Urinary bladder (tissue), 3 donors: ENCODE measurements at regions not wholly inside any gene's neighbourhood (a gene's known extent, or its start where the extent isn't known, plus 50 kb on each side); places are given as distances from the start of the nearest gene placed in this dataset.
"Not testable (repeated sequence)": the region's sequence is repeated elsewhere in the genome, so short reads cannot be mapped to it uniquely, and the experiment has no call there.

ENCODE experiments used
- DNase-seq: peaks from one replicate; pipeline ENCODE4 v3.0.0-alpha.2; 2015; ENCODE audit errors: extremely low spot score
- H3K27ac ChIP-seq: one replicate; pipeline ENCODE4 v1.5.1; 2013; ENCODE audit warnings: low read depth, mild to moderate bottlenecking, moderate library complexity
- H3K36me3 ChIP-seq: one replicate; pipeline ENCODE4 v1.6.1; 2013; ENCODE audit warnings: mild to moderate bottlenecking, moderate library complexity; ENCODE audit not compliant: insufficient read depth
- H3K4me1 ChIP-seq: one replicate; pipeline ENCODE4 v1.6.1; 2013; ENCODE audit warnings: mild to moderate bottlenecking, moderate library complexity; ENCODE audit not compliant: insufficient read depth
- H3K4me3 ChIP-seq: one replicate; pipeline ENCODE4 v1.5.1; 2013; ENCODE audit warnings: low read depth, low read length
- WGBS: extraction: QIAGEN DNeasy Blood & Tissue Kit; methylation state at CpG from one replicate; pipeline ENCODE4 v1.1.7; 2013; 5-methylcytosine and 5-hydroxymethylcytosine counted together
- donor health status: healthy with polysubstance abuse.
- donor health status: healthy.

DNA sequence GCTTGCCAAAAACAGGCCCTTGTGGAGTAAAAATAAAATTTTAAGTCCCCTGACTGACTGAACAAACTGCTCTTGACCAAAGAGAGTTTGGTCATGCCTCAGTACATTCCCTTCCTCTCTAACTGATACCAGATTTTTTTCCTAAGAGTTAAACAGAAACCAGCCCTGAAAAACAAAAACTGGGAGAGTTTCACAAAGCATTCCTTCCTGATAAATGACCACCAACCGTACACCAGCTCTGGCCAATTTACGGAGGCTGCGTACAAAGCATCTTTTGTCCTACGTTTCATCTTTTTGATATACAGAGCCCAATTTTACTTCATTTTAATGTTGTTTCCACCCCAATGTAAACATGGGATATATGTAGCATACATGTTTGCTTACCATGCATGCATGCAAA, 477.4 kb upstream of the HTR1E start:
- 74% methylated on average over 4 of the region's 4 CpGs for WGBS
- Histone ChIP-seq H3K27ac (no peak overlapping the region), H3K4me1 (no peaks in the 10 kb centered on the region), H3K36me3 (no peaks in the 10 kb centered on the region), H3K4me3 (no peak overlapping the region)
- DNase-seq = no peak

DNA sequence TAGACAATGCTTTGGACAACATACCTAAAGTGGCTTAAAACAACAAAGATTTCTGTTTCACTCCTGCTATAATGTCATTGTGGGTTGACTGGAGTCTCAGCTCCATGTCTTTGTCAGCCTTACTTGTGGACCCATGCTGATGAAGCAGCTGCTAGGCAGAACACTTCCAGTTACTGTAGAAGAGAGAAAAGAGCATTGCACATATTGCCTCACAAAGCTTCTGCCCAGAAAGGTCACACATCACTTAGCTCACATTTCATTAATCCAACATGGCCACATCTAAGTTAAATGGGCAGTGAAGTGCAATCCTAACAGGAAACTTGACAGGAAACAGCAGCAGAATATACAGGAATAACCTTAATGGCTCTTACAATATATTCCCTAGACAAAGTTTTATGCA, 480.5 kb upstream of the HTR1E start:
- no peak for DNase-seq
- H3K36me3 ChIP-seq = peaks cover 2% of the 10 kb centered on the region
- no peak overlapping the region for H3K4me3 ChIP-seq
- no peaks in the 10 kb centered on the region for H3K4me1 ChIP-seq
- H3K27ac ChIP-seq = no peak overlapping the region

DNA sequence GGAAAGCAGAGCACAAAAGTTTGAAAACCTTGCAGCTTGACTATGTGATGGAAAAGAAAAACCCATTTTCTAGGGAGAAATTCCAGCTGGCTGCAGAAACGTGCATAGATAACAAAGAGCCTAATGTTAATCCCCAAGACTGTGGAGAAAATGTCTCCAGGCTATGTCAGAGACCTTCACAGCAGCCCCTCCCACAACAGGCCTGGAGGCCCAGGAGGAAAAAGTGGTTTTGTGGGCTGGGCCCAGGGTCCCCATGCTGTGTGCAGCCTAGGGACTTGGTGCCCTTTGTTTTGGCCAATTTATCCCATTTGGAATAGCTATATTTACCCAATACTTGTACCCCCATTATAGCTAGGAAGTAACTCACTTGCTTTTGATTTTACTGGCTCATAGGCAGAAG, 484.1 kb upstream of the HTR1E start:
- H3K4me3 ChIP-seq = no peak overlapping the region
- H3K4me1 ChIP-seq = no peaks in the 10 kb centered on the region
- peaks cover 2% of the 10 kb centered on the region for H3K36me3 ChIP-seq
- no peak overlapping the region for H3K27ac ChIP-seq
- 21% methylated on average over 1 of the region's 1 CpG for WGBS
- DNase-seq = no peak

DNA sequence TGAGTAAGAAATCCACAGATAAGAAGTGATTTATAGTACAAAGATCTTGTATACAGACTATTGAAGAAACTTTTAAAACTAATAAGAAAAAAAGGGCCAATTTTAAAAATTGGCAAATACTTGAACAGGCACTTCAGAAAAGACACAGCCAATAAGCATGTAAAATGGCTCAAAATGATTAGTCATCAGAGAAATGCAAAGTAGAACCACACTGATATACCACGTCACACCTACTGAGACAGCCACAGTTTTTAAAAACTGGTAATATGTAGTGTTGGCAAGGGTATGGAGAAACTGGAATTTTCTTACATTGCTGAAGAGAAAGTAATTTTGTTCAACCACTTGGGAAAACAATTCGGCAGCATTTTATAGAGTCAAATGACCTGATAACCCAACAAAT, 488.9 kb upstream of the HTR1E start:
- 79% methylated on average over 2 of the region's 2 CpGs for WGBS
- H3K27ac ChIP-seq = no peak overlapping the region
- peaks cover 2% of the 10 kb centered on the region for H3K36me3 ChIP-seq
- no peak overlapping the region for H3K4me3 ChIP-seq
- DNase-seq = no peak
- no peaks in the 10 kb centered on the region for H3K4me1 ChIP-seq

DNA sequence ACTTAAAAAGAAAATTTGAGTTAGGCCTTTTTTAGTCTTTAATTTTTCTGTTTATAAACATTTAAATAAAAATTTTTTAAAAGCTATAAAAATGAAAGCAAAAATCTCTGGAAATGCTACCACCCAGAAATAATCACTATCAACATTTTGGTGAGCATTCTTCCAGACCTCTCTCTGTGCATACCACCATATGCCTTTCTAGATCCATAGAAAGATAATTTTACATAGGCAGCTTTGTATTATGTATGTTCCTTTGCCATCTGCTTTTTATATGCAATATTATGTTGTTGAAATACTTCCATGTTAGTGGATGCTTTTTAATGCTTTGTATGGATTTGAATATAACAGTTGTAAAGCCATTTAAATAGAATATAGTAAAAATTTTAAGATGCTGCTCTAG, 496.7 kb upstream of the HTR1E start:
- Histone ChIP-seq H3K4me1 (no peaks in the 10 kb centered on the region), H3K4me3 (no peak overlapping the region), H3K27ac (no peak overlapping the region), H3K36me3 (no peaks in the 10 kb centered on the region)
- DNase-seq = no peak

DNA sequence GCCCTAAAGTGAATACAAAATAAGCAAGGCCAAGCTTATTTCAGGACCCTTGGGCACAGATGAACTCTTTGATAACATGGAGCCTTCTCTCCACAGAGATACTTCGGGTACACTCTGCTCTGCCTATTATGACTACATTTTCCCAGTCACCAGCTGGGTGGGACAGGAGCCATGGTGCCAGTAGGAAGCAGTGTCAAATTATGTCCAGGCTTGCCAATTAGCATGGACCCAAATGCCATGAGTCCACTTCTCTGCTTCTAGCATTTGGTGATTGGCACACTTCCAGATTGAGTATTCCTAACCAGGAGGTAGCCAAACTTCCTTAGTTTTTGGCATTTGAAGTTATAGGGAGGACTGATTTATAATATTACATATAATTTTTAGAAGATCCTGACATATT, 513.8 kb upstream of the HTR1E start:
- Histone ChIP-seq H3K4me1 (no peaks in the 10 kb centered on the region), H3K27ac (no peak overlapping the region), H3K36me3 (no peaks in the 10 kb centered on the region), H3K4me3 (no peak overlapping the region)
- DNase-seq = no peak
- 91% methylated on average over 1 of the region's 1 CpG for WGBS

DNA sequence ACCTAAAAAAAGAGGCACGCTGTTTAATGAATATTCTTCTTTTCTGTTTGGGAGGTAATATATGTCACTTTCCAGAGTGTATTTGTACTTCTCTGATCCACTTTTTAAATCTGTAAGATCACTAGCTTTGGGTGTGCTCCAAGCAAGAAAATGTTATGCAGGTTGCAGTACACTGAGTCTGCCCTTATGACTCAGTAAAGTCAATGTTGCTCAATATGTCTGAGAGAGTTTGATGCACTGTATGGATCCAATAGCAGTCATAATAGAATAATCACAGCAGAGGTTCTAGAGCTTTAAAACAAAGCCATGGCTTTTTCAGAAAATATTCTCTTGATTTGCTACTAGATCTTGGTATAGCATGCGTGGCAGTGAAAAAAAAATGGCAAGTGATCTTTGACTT, 525.3 kb upstream of the HTR1E start:
- Histone ChIP-seq H3K36me3 (no peaks in the 10 kb centered on the region), H3K4me3 (no peak overlapping the region), H3K27ac (no peak overlapping the region), H3K4me1 (no peaks in the 10 kb centered on the region)
- WGBS = 88% methylated on average over 2 of the region's 2 CpGs
- DNase-seq = no peak

DNA sequence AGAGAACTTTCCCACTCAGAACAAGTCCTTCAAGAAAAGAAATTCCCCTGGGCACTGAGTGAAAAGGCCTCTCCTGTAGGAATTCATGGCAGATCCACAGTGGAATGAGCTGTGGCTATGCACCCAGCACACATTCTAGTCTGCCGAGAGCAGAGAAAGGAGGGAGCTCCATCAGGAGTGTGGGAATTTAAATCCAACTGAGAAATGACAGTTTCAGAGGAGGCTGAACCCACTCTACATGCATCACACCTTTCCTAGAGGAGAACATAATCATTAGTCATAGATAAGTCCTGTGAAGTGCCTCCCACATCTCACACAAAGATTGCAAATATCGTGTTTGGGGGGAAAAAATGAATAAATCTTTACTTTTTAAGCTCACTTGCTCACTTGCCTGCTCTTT, 530.2 kb upstream of the HTR1E start:
- WGBS = 57% methylated on average over 2 of the region's 2 CpGs
- Histone ChIP-seq H3K4me3 (no peak overlapping the region), H3K36me3 (no peaks in the 10 kb centered on the region), H3K4me1 (no peaks in the 10 kb centered on the region), H3K27ac (no peak overlapping the region)
- no peak for DNase-seq

DNA sequence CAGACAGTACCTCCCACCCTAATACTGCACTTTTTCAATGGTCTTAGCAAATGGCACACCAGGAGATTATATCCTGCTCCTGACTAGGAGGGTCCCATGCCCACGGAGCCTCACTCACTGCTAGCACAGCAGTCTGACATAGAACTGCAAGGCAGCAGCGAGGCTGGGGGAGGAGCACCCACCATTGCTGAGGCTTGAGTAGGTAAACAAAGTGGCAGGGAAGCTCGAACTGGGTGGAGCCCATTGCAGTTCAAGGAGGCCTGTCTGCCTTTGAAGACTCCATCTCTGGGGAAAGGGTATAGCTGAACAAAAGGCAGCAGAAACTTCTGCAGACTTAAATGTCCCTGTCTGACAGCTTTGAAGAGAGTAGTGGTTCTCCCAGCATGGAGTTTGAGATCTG, 544.5 kb upstream of the HTR1E start:
- H3K4me1 ChIP-seq, H3K4me3 ChIP-seq, DNase-seq, H3K36me3 ChIP-seq, H3K27ac ChIP-seq: not testable (repeated sequence)
- 76% methylated on average over 3 of the region's 3 CpGs for WGBS

DNA sequence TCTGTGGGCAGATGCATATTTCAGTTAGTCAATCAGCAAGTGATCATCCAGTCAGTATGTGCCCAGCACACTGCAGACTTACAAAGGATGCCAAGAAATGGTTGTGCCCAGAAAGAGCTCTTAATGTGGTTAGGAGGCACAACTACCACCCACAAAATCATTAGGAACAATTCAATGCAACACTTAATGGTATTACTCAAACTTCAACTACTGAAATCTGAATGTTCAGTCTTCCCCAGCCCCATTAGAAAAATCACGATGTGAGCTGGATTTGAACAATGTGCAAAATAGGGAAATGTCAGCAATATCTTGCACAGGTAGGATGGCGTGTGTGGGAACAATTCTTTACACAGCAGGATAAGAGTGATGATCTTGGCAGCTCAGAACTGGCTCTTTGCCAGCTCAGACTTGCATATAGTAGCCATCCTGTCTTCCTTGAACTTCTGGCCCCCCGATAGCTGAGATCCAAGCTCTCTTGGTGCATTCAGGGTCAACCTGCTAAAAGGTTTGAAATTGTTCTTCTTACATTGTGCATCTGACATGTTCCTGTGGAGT, 556.7 kb upstream of the HTR1E start:
- H3K27ac ChIP-seq = no peak overlapping the region
- no peak for DNase-seq
- no peaks in the 10 kb centered on the region for H3K36me3 ChIP-seq
- 86% methylated on average over 3 of the region's 3 CpGs for WGBS
- H3K4me1 ChIP-seq = no peaks in the 10 kb centered on the region
- no peak overlapping the region for H3K4me3 ChIP-seq

DNA sequence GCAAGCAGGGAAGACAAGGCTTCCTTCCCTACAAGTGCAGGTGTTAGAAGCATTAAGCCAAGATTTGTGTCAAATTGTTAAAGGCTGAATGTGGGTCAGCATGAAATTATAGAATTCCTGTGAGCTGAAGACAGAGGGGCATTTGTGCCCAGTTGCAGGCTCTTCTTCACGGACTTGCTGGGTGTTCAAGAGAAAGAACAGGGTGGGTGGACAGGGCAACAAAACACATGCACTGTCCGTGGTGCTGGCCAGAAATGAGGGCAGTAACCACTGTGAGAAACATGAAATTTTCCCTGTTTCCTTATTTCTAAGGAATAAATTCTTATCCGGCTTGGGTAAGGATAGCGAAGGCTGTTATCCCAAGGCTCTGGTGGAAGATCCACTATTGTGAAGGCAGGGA, 579.5 kb upstream of the HTR1E start:
- 64% methylated on average over 4 of the region's 4 CpGs for WGBS
- H3K4me1 ChIP-seq = no peaks in the 10 kb centered on the region
- no peak overlapping the region for H3K27ac ChIP-seq
- DNase-seq = no peak
- H3K36me3 ChIP-seq = no peaks in the 10 kb centered on the region
- no peak overlapping the region for H3K4me3 ChIP-seq

DNA sequence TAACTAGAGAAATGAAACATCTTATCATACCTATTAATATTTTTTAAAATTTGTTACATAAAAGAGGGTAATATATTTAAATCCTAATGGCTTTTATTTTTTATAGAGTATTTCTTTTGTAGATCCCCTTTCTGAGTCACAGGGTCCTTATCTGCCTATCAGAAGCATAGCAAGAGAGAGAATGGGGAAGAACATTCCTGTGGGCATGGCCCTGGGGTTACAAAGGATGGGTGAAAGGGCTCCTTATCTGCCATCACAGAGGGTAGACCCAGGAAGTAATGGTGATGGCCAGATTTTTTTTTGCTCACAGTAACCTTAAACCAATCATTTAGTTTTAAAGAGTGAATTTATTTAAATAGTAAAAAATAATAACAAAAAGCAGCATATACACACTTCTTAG, 582.1 kb upstream of the HTR1E start:
- Histone ChIP-seq H3K4me1 (no peaks in the 10 kb centered on the region), H3K36me3 (no peaks in the 10 kb centered on the region), H3K4me3 (no peak overlapping the region), H3K27ac (no peak overlapping the region)
- no peak for DNase-seq

DNA sequence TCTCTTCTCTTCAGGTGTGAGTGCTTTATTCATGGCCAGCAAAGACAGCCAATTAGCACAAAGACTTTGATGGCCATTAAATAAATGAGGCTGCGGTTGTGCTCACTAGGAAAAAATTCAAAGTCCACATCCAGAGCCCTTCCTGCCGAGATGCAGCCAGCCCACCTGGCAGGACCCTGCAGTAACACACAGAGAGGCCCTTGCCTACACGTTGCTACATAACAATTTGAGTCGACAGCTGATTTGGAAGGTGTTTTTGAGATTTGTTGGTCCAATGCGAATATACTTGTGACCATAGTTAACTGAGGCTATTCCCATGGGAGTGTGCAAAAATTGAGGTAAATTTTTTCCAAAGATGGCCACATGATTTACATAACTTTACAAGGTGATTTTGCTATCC, 605.4 kb upstream of the HTR1E start:
- Histone ChIP-seq H3K36me3 (no peaks in the 10 kb centered on the region), H3K4me1 (no peaks in the 10 kb centered on the region), H3K4me3 (no peak overlapping the region), H3K27ac (no peak overlapping the region)
- 34% methylated on average over 5 of the region's 5 CpGs for WGBS
- DNase-seq = no peak

DNA sequence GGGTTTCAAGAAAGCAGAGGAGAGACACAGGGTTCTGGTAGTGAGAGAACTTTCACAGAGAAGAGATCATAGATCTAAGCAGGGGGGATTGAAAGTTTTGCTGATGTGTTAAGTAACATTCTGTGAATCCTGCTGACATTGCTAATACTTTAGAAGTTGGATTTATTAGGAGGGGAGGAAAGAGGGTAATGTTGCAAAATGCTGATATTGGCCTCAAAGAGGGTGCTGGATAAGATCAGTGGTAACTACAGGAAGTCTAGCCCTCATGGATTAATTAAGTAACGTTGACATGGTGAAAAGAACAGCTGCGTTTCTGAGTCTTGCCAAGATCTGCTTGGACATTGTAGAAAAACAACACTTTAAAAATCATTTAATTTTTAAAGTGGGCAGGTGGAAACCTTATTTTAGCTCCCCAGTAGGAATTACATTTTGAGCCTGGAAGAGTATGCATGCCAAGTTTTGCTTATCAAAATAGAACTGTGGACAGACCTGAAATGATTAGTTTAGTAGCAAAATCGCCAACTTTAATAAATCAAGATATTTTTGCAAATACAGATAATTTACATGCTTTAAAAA, 606.0 kb upstream of the HTR1E start:
- peak; percentile 23 for DNase-seq
- H3K36me3 ChIP-seq = no peaks in the 10 kb centered on the region
- 9% methylated on average over 3 of the region's 3 CpGs for WGBS
- H3K27ac ChIP-seq = no peak overlapping the region
- H3K4me1 ChIP-seq = no peaks in the 10 kb centered on the region
- no peak overlapping the region for H3K4me3 ChIP-seq

DNA sequence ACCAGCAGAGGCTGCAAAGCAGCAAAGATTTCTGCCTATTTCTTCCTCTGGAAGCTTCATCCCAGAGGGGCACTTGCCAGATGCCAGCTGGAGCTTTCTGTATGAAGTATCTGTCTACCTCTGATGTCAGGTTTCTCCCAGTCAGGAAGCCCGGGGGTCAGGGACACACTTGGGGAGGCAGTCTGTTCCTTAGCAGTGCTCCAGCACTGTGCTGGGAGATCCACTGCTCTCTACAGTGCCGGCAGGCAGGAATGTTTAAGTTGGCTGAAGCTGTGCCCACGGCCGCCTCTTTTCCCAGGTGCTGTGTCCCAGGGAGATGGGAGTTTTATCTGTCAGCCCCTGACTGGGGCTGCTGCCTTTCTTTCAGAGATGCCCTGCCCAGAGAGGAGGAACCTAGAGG, 631.1 kb upstream of the HTR1E start:
- no peaks in the 10 kb centered on the region for H3K4me1 ChIP-seq
- no peak overlapping the region for H3K27ac ChIP-seq
- 73% methylated on average over 4 of the region's 4 CpGs for WGBS
- no peaks in the 10 kb centered on the region for H3K36me3 ChIP-seq
- H3K4me3 ChIP-seq = no peak overlapping the region
- DNase-seq = no peak
